ENCODE measurements at regions not wholly inside any gene's neighbourhood (a gene's known extent, or its start where the extent isn't known, plus 50 kb on each side); places are given as distances from the start of the nearest gene placed in this dataset.

DNA sequence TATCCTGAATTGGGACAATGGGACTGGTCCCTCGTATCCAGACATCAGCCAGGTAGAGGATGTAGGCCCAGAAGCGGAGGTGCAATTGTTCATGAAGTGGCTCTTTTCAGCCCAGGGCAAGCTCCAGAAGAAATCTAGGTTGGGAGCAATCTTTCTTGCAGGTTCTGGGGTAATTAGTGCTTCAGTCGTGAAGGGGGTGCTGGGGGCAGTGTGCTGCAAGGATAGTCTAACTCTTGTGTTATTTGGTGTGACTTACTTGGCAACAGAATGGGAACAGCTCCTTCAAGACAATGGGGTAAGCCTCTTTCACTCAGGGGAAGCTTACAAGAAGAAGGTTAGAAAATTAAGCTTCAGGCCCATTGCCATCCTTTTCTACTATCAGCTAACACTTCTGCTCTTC, 273.0 kb downstream of the DIPK2A start:
- TF ChIP-seq POLR2A (IDR thresholded peaks at IDR 0.05): no peak
- TF ChIP-seq, protein P1, sequence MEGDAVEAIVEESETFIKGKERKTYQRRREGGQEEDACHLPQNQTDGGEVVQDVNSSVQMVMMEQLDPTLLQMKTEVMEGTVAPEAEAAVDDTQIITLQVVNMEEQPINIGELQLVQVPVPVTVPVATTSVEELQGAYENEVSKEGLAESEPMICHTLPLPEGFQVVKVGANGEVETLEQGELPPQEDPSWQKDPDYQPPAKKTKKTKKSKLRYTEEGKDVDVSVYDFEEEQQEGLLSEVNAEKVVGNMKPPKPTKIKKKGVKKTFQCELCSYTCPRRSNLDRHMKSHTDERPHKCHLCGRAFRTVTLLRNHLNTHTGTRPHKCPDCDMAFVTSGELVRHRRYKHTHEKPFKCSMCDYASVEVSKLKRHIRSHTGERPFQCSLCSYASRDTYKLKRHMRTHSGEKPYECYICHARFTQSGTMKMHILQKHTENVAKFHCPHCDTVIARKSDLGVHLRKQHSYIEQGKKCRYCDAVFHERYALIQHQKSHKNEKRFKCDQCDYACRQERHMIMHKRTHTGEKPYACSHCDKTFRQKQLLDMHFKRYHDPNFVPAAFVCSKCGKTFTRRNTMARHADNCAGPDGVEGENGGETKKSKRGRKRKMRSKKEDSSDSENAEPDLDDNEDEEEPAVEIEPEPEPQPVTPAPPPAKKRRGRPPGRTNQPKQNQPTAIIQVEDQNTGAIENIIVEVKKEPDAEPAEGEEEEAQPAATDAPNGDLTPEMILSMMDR (IDR thresholded peaks at IDR 0.05): no peak

Data from body of pancreas (tissue), 4 donors.